ENCODE measurements at regions not wholly inside any gene's neighbourhood (a gene's known extent, or its start where the extent isn't known, plus 50 kb on each side); places are given as distances from the start of the nearest gene placed in this dataset.

DNA sequence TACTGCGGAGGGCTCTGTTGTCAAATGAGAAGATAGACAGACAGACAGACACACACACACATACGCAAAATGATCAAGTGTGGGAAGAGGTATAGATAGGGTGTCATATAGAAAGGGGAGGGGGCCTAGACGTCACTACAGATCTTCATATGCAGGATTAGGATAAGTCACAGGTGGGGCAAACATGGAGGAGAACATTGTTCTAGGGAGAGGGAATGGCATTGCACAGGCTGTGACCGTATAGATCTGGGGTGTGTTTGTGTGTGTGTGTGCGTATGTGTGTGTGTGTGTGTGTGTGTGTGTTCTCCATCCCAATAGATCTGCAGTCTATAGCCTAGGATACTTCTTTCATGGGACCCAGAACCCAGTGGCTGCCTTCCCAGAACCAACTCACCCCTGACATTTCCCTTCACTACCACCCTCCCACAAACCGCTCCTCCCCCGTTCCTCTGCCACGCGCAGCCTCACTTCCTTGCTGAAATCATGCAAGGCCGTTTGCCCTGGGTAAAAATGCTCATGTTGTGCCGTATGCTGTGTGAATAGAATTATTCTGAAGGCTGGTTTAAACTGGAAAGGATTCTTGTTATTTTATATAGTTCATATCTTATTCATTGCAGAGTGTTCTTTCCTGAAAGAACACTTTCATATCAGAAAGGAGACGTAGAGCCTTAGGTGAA lies 50.5 kb upstream of the CCL1 start (continued):
- TF ChIP-seq SIN3A (IDR thresholded peaks at IDR 0.05; ENCODE audit: borderline replicate concordance in 2 of 2, control insufficient read depth in 1 of 2, low read depth in 2 of 2, low read length in 2 of 2) = no peak
- 0 out of 2 replicates have a peak, but pooled peaks have one; percentile 16 for TF ChIP-seq TOE1 (IDR thresholded peaks at IDR 0.05; ENCODE audit: borderline replicate concordance)
- TF ChIP-seq TOE1 (CRISPR knock-in tag; IDR thresholded peaks at IDR 0.05; ENCODE audit: borderline replicate concordance, low read depth) = no peak
- TF ChIP-seq ZNF431 (CRISPR knock-in tag; IDR thresholded peaks at IDR 0.05) = no peak
- no peak; the same call in 1 of the 2 replicates for TF ChIP-seq MEF2D (tag; conservative IDR thresholded peaks at IDR 0.05; ENCODE audit: low read depth)
- TF ChIP-seq, protein P1, sequence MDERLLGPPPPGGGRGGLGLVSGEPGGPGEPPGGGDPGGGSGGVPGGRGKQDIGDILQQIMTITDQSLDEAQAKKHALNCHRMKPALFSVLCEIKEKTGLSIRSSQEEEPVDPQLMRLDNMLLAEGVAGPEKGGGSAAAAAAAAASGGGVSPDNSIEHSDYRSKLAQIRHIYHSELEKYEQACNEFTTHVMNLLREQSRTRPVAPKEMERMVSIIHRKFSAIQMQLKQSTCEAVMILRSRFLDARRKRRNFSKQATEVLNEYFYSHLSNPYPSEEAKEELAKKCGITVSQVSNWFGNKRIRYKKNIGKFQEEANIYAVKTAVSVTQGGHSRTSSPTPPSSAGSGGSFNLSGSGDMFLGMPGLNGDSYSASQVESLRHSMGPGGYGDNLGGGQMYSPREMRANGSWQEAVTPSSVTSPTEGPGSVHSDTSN (CRISPR knock-in tag; IDR thresholded peaks at IDR 0.05; ENCODE audit: low read depth) = no peak
- TF ChIP-seq, protein P1 (tag; conservative IDR thresholded peaks at IDR 0.05; ENCODE audit: low read depth) = peak; percentile 42; the same call in 1 of the 2 replicates
- TF ChIP-seq, protein P2, sequence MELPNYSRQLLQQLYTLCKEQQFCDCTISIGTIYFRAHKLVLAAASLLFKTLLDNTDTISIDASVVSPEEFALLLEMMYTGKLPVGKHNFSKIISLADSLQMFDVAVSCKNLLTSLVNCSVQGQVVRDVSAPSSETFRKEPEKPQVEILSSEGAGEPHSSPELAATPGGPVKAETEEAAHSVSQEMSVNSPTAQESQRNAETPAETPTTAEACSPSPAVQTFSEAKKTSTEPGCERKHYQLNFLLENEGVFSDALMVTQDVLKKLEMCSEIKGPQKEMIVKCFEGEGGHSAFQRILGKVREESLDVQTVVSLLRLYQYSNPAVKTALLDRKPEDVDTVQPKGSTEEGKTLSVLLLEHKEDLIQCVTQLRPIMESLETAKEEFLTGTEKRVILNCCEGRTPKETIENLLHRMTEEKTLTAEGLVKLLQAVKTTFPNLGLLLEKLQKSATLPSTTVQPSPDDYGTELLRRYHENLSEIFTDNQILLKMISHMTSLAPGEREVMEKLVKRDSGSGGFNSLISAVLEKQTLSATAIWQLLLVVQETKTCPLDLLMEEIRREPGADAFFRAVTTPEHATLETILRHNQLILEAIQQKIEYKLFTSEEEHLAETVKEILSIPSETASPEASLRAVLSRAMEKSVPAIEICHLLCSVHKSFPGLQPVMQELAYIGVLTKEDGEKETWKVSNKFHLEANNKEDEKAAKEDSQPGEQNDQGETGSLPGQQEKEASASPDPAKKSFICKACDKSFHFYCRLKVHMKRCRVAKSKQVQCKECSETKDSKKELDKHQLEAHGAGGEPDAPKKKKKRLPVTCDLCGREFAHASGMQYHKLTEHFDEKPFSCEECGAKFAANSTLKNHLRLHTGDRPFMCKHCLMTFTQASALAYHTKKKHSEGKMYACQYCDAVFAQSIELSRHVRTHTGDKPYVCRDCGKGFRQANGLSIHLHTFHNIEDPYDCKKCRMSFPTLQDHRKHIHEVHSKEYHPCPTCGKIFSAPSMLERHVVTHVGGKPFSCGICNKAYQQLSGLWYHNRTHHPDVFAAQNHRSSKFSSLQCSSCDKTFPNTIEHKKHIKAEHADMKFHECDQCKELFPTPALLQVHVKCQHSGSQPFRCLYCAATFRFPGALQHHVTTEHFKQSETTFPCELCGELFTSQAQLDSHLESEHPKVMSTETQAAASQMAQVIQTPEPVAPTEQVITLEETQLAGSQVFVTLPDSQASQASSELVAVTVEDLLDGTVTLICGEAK (IDR thresholded peaks at IDR 0.05) = 0 out of 2 replicates have a peak, but pooled peaks have one; percentile 12
- TF ChIP-seq, protein P2 (CRISPR knock-in tag; IDR thresholded peaks at IDR 0.05) = no peak
- TF ChIP-seq ETV5 (CRISPR knock-in tag; IDR thresholded peaks at IDR 0.05; ENCODE audit: low read depth) = no peak
